Fibroblast of lung (primary cell): ENCODE measurements at regions not wholly inside any gene's neighbourhood (a gene's known extent, or its start where the extent isn't known, plus 50 kb on each side); places are given as distances from the start of the nearest gene placed in this dataset.

Experiments
- EZH2 ChIP-seq: IDR thresholded peaks from 2 replicates; pipeline ENCODE4 v1.5.1; 2012; ENCODE audit warnings: low read length, control low read depth, mild to moderate bottlenecking; ENCODE audit errors: missing control alignments
- TF ChIP-seq, protein P1 (sequence below), 2 donors: IDR thresholded peaks in 1 of 2; conservative IDR thresholded peaks in 1 of 2; 1 replicate in 1 of 2; 2 replicates in 1 of 2; pipeline ENCODE4 v1.5.1; 2011 to 2012; ENCODE audit warnings: low read length in 2 of 2, control low read depth in 1 of 2, inconsistent platforms in 1 of 2, low read depth in 1 of 2, mild to moderate bottlenecking in 1 of 2

DNA sequence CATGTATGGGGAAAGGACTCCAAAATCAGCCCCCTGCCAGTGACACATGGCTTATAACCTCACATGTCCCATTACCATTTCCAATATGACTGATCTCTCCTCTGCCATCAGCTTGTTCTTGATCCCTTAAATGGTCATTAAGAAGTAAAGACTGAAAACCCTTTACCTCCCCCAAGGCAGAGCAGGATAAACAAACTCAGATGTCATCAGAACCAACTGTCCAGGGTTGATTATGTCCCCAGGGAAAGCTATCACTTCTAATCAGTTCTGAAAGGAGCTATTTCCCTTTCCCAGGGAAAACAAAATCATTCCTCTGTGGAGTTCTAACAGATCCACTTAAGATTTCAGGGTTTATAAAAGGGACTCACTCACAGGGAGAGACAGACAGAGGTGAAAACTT is 350.9 kb downstream of the SUCLA2 start:
- TF ChIP-seq EZH2 = no peak
- TF ChIP-seq, protein P1, sequence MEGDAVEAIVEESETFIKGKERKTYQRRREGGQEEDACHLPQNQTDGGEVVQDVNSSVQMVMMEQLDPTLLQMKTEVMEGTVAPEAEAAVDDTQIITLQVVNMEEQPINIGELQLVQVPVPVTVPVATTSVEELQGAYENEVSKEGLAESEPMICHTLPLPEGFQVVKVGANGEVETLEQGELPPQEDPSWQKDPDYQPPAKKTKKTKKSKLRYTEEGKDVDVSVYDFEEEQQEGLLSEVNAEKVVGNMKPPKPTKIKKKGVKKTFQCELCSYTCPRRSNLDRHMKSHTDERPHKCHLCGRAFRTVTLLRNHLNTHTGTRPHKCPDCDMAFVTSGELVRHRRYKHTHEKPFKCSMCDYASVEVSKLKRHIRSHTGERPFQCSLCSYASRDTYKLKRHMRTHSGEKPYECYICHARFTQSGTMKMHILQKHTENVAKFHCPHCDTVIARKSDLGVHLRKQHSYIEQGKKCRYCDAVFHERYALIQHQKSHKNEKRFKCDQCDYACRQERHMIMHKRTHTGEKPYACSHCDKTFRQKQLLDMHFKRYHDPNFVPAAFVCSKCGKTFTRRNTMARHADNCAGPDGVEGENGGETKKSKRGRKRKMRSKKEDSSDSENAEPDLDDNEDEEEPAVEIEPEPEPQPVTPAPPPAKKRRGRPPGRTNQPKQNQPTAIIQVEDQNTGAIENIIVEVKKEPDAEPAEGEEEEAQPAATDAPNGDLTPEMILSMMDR (conservative IDR thresholded peaks at IDR 0.05 in 1 of 2, IDR thresholded peaks at IDR 0.05 in 1 of 2; ENCODE audit: low read depth in 1 of 2, low read length in 2 of 2) = no peak
